ENCODE measurements at regions not wholly inside any gene's neighbourhood (a gene's known extent, or its start where the extent isn't known, plus 50 kb on each side); places are given as distances from the start of the nearest gene placed in this dataset.

GRCh38 chr20:10916312-10916711 is 242.5 kb upstream of the JAG1 start:
- TF ChIP-seq CTCF (IDR thresholded peaks at IDR 0.05) (no peak), E2F4 (CRISPR knock-in tag; IDR thresholded peaks at IDR 0.05; ENCODE audit: borderline replicate concordance, low read depth) (no peak), ZBTB21 (CRISPR knock-in tag; IDR thresholded peaks at IDR 0.05; ENCODE audit: borderline replicate concordance) (no peak), ZBTB43 (CRISPR knock-in tag; IDR thresholded peaks at IDR 0.05) (no peak), USF2 (CRISPR knock-in tag; IDR thresholded peaks at IDR 0.05) (no peak), MAX (CRISPR knock-in tag; IDR thresholded peaks at IDR 0.05) (no peak), ESRRA (CRISPR knock-in tag; IDR thresholded peaks at IDR 0.05; ENCODE audit: borderline replicate concordance) (no peak), ZNF317 (CRISPR knock-in tag; IDR thresholded peaks at IDR 0.05; ENCODE audit: borderline replicate concordance, low read depth) (no peak), ZNF512 (CRISPR knock-in tag; IDR thresholded peaks at IDR 0.05; ENCODE audit: borderline replicate concordance) (no peak), ZNF671 (CRISPR knock-in tag; IDR thresholded peaks at IDR 0.05) (no peak), NFYB (CRISPR knock-in tag; conservative IDR thresholded peaks at IDR 0.05; ENCODE audit: low read depth) (no peak), CREM (CRISPR knock-in tag; IDR thresholded peaks at IDR 0.05) (no peak)
